ENCODE measurements at regions not wholly inside any gene's neighbourhood (a gene's known extent, or its start where the extent isn't known, plus 50 kb on each side); places are given as distances from the start of the nearest gene placed in this dataset.

- in situ Hi-C loops (cut with HindIII; ENCODE audit: low pct_unique_long_range_greater_than_20kb, low sequenced_read_pairs), result no loop called here
- DNase-seq (ENCODE audit: low read depth), result no peak
Measured at GRCh38 chr17:74053712-74054078, 149.8 kb upstream of the RPL38 start.

GRCh38 chr17:74054249-74054648 is 149.2 kb upstream of the RPL38 start:
- no peak for DNase-seq (ENCODE audit: low read depth)
- in situ Hi-C loops (cut with HindIII; ENCODE audit: low pct_unique_long_range_greater_than_20kb, low sequenced_read_pairs), result no loop called here

GRCh38 chr17:74055508-74056160 is 147.8 kb upstream of the RPL38 start:
- in situ Hi-C loops (cut with HindIII; ENCODE audit: low pct_unique_long_range_greater_than_20kb, low sequenced_read_pairs), result no loop called here
- DNase-seq (ENCODE audit: low read depth), result no peak

- in situ Hi-C loops (cut with HindIII; ENCODE audit: low pct_unique_long_range_greater_than_20kb, low sequenced_read_pairs), result no loop called here
- DNase-seq (ENCODE audit: low read depth), result no peak
Measured at GRCh38 chr17:74059479-74060240, 143.8 kb upstream of the RPL38 start.

- no peak for DNase-seq (ENCODE audit: low read depth)
- in situ Hi-C loops (cut with HindIII; ENCODE audit: low pct_unique_long_range_greater_than_20kb, low sequenced_read_pairs), result no loop called here
Measured at GRCh38 chr17:74061758-74062157, 141.7 kb upstream of the RPL38 start.

- in situ Hi-C loops (cut with HindIII; ENCODE audit: low pct_unique_long_range_greater_than_20kb, low sequenced_read_pairs), result no loop called here
- DNase-seq (ENCODE audit: low read depth), result no peak
Measured at GRCh38 chr17:74062234-74062633, 141.2 kb upstream of the RPL38 start.

GRCh38 chr17:74063439-74063838 is 140.0 kb upstream of the RPL38 start:
- in situ Hi-C loops (cut with HindIII; ENCODE audit: low pct_unique_long_range_greater_than_20kb, low sequenced_read_pairs), result no loop called here
- no peak for DNase-seq (ENCODE audit: low read depth)

GRCh38 chr17:74070374-74070773 is 133.1 kb upstream of the RPL38 start:
- DNase-seq (ENCODE audit: low read depth), result no peak
- in situ Hi-C loops (cut with HindIII; ENCODE audit: low pct_unique_long_range_greater_than_20kb, low sequenced_read_pairs), result no loop called here

GRCh38 chr17:74070998-74071679 is 132.3 kb upstream of the RPL38 start:
- in situ Hi-C loops (cut with HindIII; ENCODE audit: low pct_unique_long_range_greater_than_20kb, low sequenced_read_pairs), result no loop called here
- no peak for DNase-seq (ENCODE audit: low read depth)

GRCh38 chr17:74072340-74072739 is 131.1 kb upstream of the RPL38 start:
- no peak for DNase-seq (ENCODE audit: low read depth)
- in situ Hi-C loops (cut with HindIII; ENCODE audit: low pct_unique_long_range_greater_than_20kb, low sequenced_read_pairs), result no loop called here

GRCh38 chr17:74076446-74076845 is 127.0 kb upstream of the RPL38 start:
- in situ Hi-C loops (cut with HindIII; ENCODE audit: low pct_unique_long_range_greater_than_20kb, low sequenced_read_pairs), result no loop called here
- no peak for DNase-seq (ENCODE audit: low read depth)

- in situ Hi-C loops (cut with HindIII; ENCODE audit: low pct_unique_long_range_greater_than_20kb, low sequenced_read_pairs), result no loop called here
Measured at GRCh38 chr17:74077231-74077630, 126.2 kb upstream of the RPL38 start.

GRCh38 chr17:74078363-74078941 is 125.0 kb upstream of the RPL38 start:
- no peak for DNase-seq (ENCODE audit: low read depth)
- in situ Hi-C loops (cut with HindIII; ENCODE audit: low pct_unique_long_range_greater_than_20kb, low sequenced_read_pairs), result no loop called here

More at GRCh38 chr17:74077231-74077630, 126.2 kb upstream of the RPL38 start:
- DNase-seq (ENCODE audit: low read depth), result no peak

GRCh38 chr17:74079537-74080300 is 123.8 kb upstream of the RPL38 start:
- no peak for DNase-seq (ENCODE audit: low read depth)

GRCh38 chr17:74080656-74081582 is 122.6 kb upstream of the RPL38 start:
- in situ Hi-C loops (cut with HindIII; ENCODE audit: low pct_unique_long_range_greater_than_20kb, low sequenced_read_pairs), result no loop called here
- no peak for DNase-seq (ENCODE audit: low read depth)

More at GRCh38 chr17:74079537-74080300, 123.8 kb upstream of the RPL38 start:
- in situ Hi-C loops (cut with HindIII; ENCODE audit: low pct_unique_long_range_greater_than_20kb, low sequenced_read_pairs), result no loop called here

- no peak for DNase-seq (ENCODE audit: low read depth)
- in situ Hi-C loops (cut with HindIII; ENCODE audit: low pct_unique_long_range_greater_than_20kb, low sequenced_read_pairs), result no loop called here
Measured at GRCh38 chr17:74082886-74083285, 120.6 kb upstream of the RPL38 start.

- DNase-seq (ENCODE audit: low read depth), result no peak
- in situ Hi-C loops (cut with HindIII; ENCODE audit: low pct_unique_long_range_greater_than_20kb, low sequenced_read_pairs), result no loop called here
Measured at GRCh38 chr17:74083321-74083720, 120.2 kb upstream of the RPL38 start.

All from Caki2 (cell line).